Stimulated activated naive CD4-positive, alpha-beta T cell (primary cell): ENCODE measurements at regions not wholly inside any gene's neighbourhood (a gene's known extent, or its start where the extent isn't known, plus 50 kb on each side); places are given as distances from the start of the nearest gene placed in this dataset.
A peak's percentile ranks its signal among the peaks of the same experiment; 100 is the strongest.

ENCODE experiments used
- DNase-seq, 6 experiments: peaks; one replicate each; lab custom pipeline; 2025; lab: John Stamatoyannopoulos, UW

GRCh38 chr16:86442703-86443102, 67.6 kb upstream of the FOXF1 start:
- no peak for DNase-seq

GRCh38 chr16:86443508-86444147, 66.7 kb upstream of the FOXF1 start:
- no peak for DNase-seq

GRCh38 chr16:86444261-86444660, 66.1 kb upstream of the FOXF1 start:
- no peak for DNase-seq

DNA sequence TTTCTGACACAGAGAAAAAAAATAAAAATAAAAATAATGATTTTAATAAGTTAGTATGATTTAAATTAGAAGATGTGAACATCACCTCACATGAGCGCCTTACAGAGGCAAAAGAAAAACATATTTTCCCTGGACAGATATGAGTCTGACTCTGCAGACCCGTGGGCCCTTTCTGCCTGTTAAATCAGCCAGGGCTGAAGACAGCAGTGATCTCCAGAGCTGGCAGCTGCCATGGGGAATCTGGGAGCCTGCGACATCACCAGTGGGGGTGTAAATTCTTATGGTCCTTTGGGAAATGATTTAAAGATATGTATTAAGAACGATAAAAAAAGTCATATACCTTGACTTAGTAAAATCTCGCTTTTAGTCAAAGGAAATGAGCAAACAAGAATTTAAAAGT, 65.7 kb upstream of the FOXF1 start:
- DNase-seq: no peak

- DNase-seq: no peak
Observed at GRCh38 chr16:86446279-86446678, 64.0 kb upstream of the FOXF1 start.

- DNase-seq: no peak
Observed at GRCh38 chr16:86447228-86447627, 63.1 kb upstream of the FOXF1 start.

GRCh38 chr16:86448306-86448890, 61.9 kb upstream of the FOXF1 start:
- DNase-seq: no peak

- peak in 3 of 6 experiments; percentile 24 to 33 (median 33) for DNase-seq
Observed at GRCh38 chr16:86449446-86450095, 60.8 kb upstream of the FOXF1 start.

DNA sequence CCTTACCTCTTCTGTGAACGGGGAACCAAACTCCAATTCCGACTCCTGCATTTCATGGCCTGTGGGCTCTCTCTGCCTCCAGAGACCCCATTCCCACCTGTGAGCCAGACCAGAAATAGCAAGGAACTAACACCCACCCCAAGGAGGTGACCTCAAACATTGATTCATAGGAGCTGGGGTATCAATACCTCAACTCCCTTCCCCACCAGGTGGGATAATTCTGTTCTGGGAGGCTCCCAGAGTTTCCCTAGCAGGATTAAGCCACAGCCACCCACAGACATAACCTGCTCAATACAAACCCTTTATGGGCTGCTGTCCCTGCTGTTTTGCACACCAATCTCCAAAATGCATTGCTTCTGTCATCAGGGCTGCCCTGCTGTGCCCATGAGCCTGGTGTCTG, 59.6 kb upstream of the FOXF1 start:
- no peak for DNase-seq

- no peak for DNase-seq
Observed at GRCh38 chr16:86452451-86452850, 57.9 kb upstream of the FOXF1 start.

DNA sequence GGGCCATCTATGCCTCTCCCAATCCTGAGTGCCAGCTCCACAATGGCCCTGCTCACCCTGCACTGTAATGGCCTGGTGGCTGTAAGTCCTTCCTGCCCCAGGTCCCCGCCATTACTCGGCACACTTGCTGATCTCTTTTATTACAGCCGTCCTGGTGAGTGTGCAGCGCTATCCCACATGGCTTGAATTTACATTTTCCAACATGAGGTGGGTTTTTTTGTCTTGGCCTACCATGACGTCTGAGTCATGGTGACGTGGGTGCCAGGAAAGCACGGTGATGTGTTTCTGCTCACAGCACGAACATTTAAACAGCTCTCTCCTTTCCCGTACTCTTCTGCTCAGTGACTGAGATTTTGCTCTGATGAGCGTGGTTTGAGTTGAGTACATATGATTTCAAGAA, 55.2 kb upstream of the FOXF1 start:
- no peak for DNase-seq

- no peak for DNase-seq
Observed at GRCh38 chr16:86455640-86456039, 54.7 kb upstream of the FOXF1 start.

- DNase-seq: no peak
Observed at GRCh38 chr16:86457501-86458148, 52.7 kb upstream of the FOXF1 start.

DNA sequence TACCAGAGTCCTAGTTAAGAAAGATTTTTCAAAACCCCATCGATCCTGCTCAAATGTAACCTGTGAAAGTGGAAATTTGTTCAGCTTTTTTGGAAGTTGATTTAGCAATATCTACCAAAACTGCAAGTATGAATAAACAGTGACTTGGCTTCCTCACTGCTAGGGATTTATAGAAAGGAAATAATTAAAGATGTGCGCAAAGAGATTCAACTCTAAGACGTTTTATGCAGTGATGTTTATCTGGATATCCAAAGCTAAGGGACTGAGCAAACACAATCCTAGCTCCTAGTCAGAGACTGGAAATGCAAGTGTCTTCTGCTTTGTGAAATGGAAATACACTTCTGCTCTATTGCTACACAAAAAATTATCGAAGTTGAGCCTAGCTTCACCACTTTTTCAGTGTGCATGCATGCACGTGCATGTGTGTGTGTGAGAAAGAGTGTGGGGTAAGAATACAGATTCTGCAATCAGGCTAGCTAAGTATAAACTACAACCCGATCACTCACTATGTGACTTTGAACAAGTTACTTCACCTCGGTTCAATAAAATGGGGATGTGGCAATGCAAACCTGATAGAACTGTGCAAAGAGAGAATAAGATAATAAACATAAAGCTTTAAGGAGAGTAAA, 52.1 kb upstream of the FOXF1 start:
- no peak for DNase-seq

DNA sequence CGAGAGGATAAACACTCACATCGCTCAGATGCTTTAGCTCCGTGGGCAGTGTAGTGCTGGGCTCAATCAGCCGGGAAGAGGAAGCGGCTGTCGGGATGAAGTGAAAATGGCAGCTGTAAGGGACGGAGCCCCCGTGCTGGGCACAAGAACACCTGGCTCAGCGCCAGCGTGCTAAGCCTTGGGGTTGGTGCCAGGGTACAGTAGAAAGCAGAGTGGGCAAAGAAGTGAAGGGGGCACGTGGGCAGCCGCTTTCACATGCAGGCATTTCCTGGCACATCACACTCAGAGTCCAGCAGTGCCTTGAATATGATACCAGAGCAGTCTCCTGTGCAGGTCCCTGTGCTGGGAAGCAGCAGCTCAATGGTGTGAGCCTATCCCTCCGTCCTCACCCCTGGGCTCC, 51.1 kb upstream of the FOXF1 start:
- DNase-seq: no peak
